ENCODE measurements at regions not wholly inside any gene's neighbourhood (a gene's known extent, or its start where the extent isn't known, plus 50 kb on each side); places are given as distances from the start of the nearest gene placed in this dataset.

- Histone ChIP-seq H4K8ac (ENCODE audit: low read depth, low read length) (peak overlapping the region; percentile 66), H2AK5ac (ENCODE audit: low read length) (no peak overlapping the region), H3K4me3 (ENCODE audit: low read depth, low read length) (peak overlapping the region; percentile 83), H2BK5ac (ENCODE audit: low read depth, low read length, poor library complexity) (no peak overlapping the region), H2AFZ (ENCODE audit: insufficient read depth, low read length, poor library complexity) (peak overlapping the region; percentile 69), H3K27me3 (ENCODE audit: insufficient read depth, low read length) (peaks cover 2% of the 10 kb centered on the region), H3K14ac (ENCODE audit: low read length) (peak overlapping the region; percentile 36), H3K4me1 (ENCODE audit: control insufficient read depth in 1 of 2, insufficient read depth in 2 of 2, low read length in 2 of 2) (peaks cover 0 to 3% of the 10 kb centered on the region in 2 experiments), H3K18ac (ENCODE audit: low read length) (peak overlapping the region; percentile 20), H3K79me1 (ENCODE audit: low read length) (peaks cover 4% of the 10 kb centered on the region), H3K9ac (ENCODE audit: low read length) (peak overlapping the region; percentile 76), H3K4ac (ENCODE audit: low read depth, low read length) (no peak overlapping the region), H3K79me2 (ENCODE audit: control insufficient read depth, insufficient read depth, low read length, poor library complexity) (peaks cover 2% of the 10 kb centered on the region), H4K91ac (ENCODE audit: low read depth, low read length) (peak overlapping the region; percentile 29), H3K36me3 (ENCODE audit: control insufficient read depth in 1 of 2, insufficient read depth in 2 of 2, low read length in 2 of 2) (no peaks in the 10 kb centered on the region), H3K27ac (ENCODE audit: low read depth, low read length) (no peak overlapping the region), H2BK12ac (ENCODE audit: low read length) (peak overlapping the region; percentile 14), H2BK120ac (ENCODE audit: insufficient read depth, low read length, poor library complexity) (no peak overlapping the region), H3K9me3 (ENCODE audit: insufficient read depth, low read depth, low read length) (peaks cover 3% of the 10 kb centered on the region), H3K23ac (ENCODE audit: low read length) (no peak overlapping the region), H4K12ac (ENCODE audit: low read depth, low read length) (no peak overlapping the region), H3K4me2 (ENCODE audit: low read length) (peak overlapping the region; percentile 98)
- no peak for DNase-seq
- no CpG with 5 or more reads among the region's 29 CpGs for WGBS (ENCODE audit: extremely low coverage, insufficient coverage, insufficient read length)
These were observed 219.3 kb upstream of the PRICKLE2 start for GRCh38 chr3:64444490-64445108.

- Histone ChIP-seq H3K23ac (ENCODE audit: low read length) (no peak overlapping the region), H2BK5ac (ENCODE audit: low read depth, low read length, poor library complexity) (no peak overlapping the region), H3K4me2 (ENCODE audit: low read length) (peak overlapping the region; percentile 4), H3K27me3 (ENCODE audit: insufficient read depth, low read length) (peaks cover 2% of the 10 kb centered on the region), H2AFZ (ENCODE audit: insufficient read depth, low read length, poor library complexity) (no peak overlapping the region), H2AK5ac (ENCODE audit: low read length) (no peak overlapping the region), H3K27ac (ENCODE audit: low read depth, low read length) (no peak overlapping the region), H3K4me3 (ENCODE audit: low read depth, low read length) (no peak overlapping the region), H3K9me3 (ENCODE audit: insufficient read depth, low read depth, low read length) (peaks cover 3% of the 10 kb centered on the region), H2BK120ac (ENCODE audit: insufficient read depth, low read length, poor library complexity) (no peak overlapping the region), H3K79me1 (ENCODE audit: low read length) (peaks cover 4% of the 10 kb centered on the region), H2BK12ac (ENCODE audit: low read length) (no peak overlapping the region), H4K91ac (ENCODE audit: low read depth, low read length) (no peak overlapping the region), H4K8ac (ENCODE audit: low read depth, low read length) (no peak overlapping the region), H3K18ac (ENCODE audit: low read length) (no peak overlapping the region), H3K4ac (ENCODE audit: low read depth, low read length) (no peak overlapping the region), H3K9ac (ENCODE audit: low read length) (no peak overlapping the region), H4K12ac (ENCODE audit: low read depth, low read length) (no peak overlapping the region), H3K4me1 (ENCODE audit: control insufficient read depth in 1 of 2, insufficient read depth in 2 of 2, low read length in 2 of 2) (peaks cover 0 to 3% of the 10 kb centered on the region in 2 experiments), H3K14ac (ENCODE audit: low read length) (no peak overlapping the region), H3K79me2 (ENCODE audit: control insufficient read depth, insufficient read depth, low read length, poor library complexity) (peaks cover 2% of the 10 kb centered on the region), H3K36me3 (ENCODE audit: control insufficient read depth in 1 of 2, insufficient read depth in 2 of 2, low read length in 2 of 2) (no peaks in the 10 kb centered on the region)
- no CpG with 5 or more reads among the region's 16 CpGs for WGBS (ENCODE audit: extremely low coverage, insufficient coverage, insufficient read length)
- DNase-seq: no peak
These were observed 218.5 kb upstream of the PRICKLE2 start for GRCh38 chr3:64443546-64444381.

GRCh38 chr3:64441861-64442260 is 216.6 kb upstream of the PRICKLE2 start:
- DNase-seq: no peak

GRCh38 chr3:64440498-64440897 is 215.2 kb upstream of the PRICKLE2 start:
- Histone ChIP-seq H3K4me1 (ENCODE audit: control insufficient read depth in 1 of 2, insufficient read depth in 2 of 2, low read length in 2 of 2) (peaks cover 0 to 3% of the 10 kb centered on the region in 2 experiments), H3K4me2 (ENCODE audit: low read length) (no peak overlapping the region), H3K23ac (ENCODE audit: low read length) (no peak overlapping the region), H3K27me3 (ENCODE audit: insufficient read depth, low read length) (peaks cover 2% of the 10 kb centered on the region), H2AFZ (ENCODE audit: insufficient read depth, low read length, poor library complexity) (no peak overlapping the region), H3K9ac (ENCODE audit: low read length) (no peak overlapping the region), H3K18ac (ENCODE audit: low read length) (no peak overlapping the region), H3K79me1 (ENCODE audit: low read length) (peaks cover 4% of the 10 kb centered on the region), H4K8ac (ENCODE audit: low read depth, low read length) (no peak overlapping the region), H2BK120ac (ENCODE audit: insufficient read depth, low read length, poor library complexity) (no peak overlapping the region), H2AK5ac (ENCODE audit: low read length) (no peak overlapping the region), H3K9me3 (ENCODE audit: insufficient read depth, low read depth, low read length) (peaks cover 6% of the 10 kb centered on the region), H2BK12ac (ENCODE audit: low read length) (no peak overlapping the region), H3K4ac (ENCODE audit: low read depth, low read length) (no peak overlapping the region), H4K12ac (ENCODE audit: low read depth, low read length) (no peak overlapping the region), H3K36me3 (ENCODE audit: control insufficient read depth in 1 of 2, insufficient read depth in 2 of 2, low read length in 2 of 2) (no peaks in the 10 kb centered on the region), H3K14ac (ENCODE audit: low read length) (no peak overlapping the region), H3K4me3 (ENCODE audit: low read depth, low read length) (no peak overlapping the region), H3K79me2 (ENCODE audit: control insufficient read depth, insufficient read depth, low read length, poor library complexity) (peaks cover 2% of the 10 kb centered on the region), H2BK5ac (ENCODE audit: low read depth, low read length, poor library complexity) (no peak overlapping the region), H3K27ac (ENCODE audit: low read depth, low read length) (no peak overlapping the region), H4K91ac (ENCODE audit: low read depth, low read length) (no peak overlapping the region)
- no CpG with 5 or more reads among the region's 4 CpGs for WGBS (ENCODE audit: extremely low coverage, insufficient coverage, insufficient read length)
- peak in 1 of 2 donors; percentile 29 for DNase-seq

More at GRCh38 chr3:64441861-64442260, 216.6 kb upstream of the PRICKLE2 start:
- Histone ChIP-seq H3K14ac (ENCODE audit: low read length) (no peak overlapping the region), H3K4me1 (ENCODE audit: control insufficient read depth in 1 of 2, insufficient read depth in 2 of 2, low read length in 2 of 2) (peaks cover 0 to 3% of the 10 kb centered on the region in 2 experiments), H3K4me3 (ENCODE audit: low read depth, low read length) (no peak overlapping the region), H4K91ac (ENCODE audit: low read depth, low read length) (no peak overlapping the region), H2BK12ac (ENCODE audit: low read length) (no peak overlapping the region), H3K9ac (ENCODE audit: low read length) (no peak overlapping the region), H3K18ac (ENCODE audit: low read length) (no peak overlapping the region), H4K8ac (ENCODE audit: low read depth, low read length) (no peak overlapping the region), H4K12ac (ENCODE audit: low read depth, low read length) (peak overlapping the region; percentile 23), H3K27me3 (ENCODE audit: insufficient read depth, low read length) (peaks cover 2% of the 10 kb centered on the region), H2BK120ac (ENCODE audit: insufficient read depth, low read length, poor library complexity) (no peak overlapping the region), H3K4ac (ENCODE audit: low read depth, low read length) (no peak overlapping the region), H2AK5ac (ENCODE audit: low read length) (no peak overlapping the region), H3K9me3 (ENCODE audit: insufficient read depth, low read depth, low read length) (peaks cover 3% of the 10 kb centered on the region), H3K4me2 (ENCODE audit: low read length) (no peak overlapping the region), H3K27ac (ENCODE audit: low read depth, low read length) (no peak overlapping the region), H2AFZ (ENCODE audit: insufficient read depth, low read length, poor library complexity) (no peak overlapping the region), H3K23ac (ENCODE audit: low read length) (no peak overlapping the region), H2BK5ac (ENCODE audit: low read depth, low read length, poor library complexity) (no peak overlapping the region), H3K79me2 (ENCODE audit: control insufficient read depth, insufficient read depth, low read length, poor library complexity) (peaks cover 2% of the 10 kb centered on the region), H3K36me3 (ENCODE audit: control insufficient read depth in 1 of 2, insufficient read depth in 2 of 2, low read length in 2 of 2) (no peaks in the 10 kb centered on the region), H3K79me1 (ENCODE audit: low read length) (peaks cover 4% of the 10 kb centered on the region)
- WGBS (ENCODE audit: extremely low coverage, insufficient coverage, insufficient read length): no CpG with 5 or more reads among the region's 6 CpGs

Measured in trophoblast cell (in vitro differentiated cells and primary cell).